H1 (cell line): ENCODE measurements at regions not wholly inside any gene's neighbourhood (a gene's known extent, or its start where the extent isn't known, plus 50 kb on each side); places are given as distances from the start of the nearest gene placed in this dataset.

Experiments used
- CBX5 ChIP-seq: fragments of 300-800, 300-1000 bp; sonication (generic); IDR thresholded peaks from 2 replicates; pipeline ENCODE4 v1.7.1; 2016; ENCODE audit warnings: antibody characterized with exemption, low read length, low read depth
- EGR1 ChIP-seq: IDR thresholded peaks from 2 replicates; pipeline ENCODE4 v1.6.1; 2011; ENCODE audit warnings: low read depth, low read length, borderline replicate concordance
- EZH2 ChIP-seq: fragments of 200-600 bp; sonication (generic); IDR thresholded peaks from 2 replicates; pipeline ENCODE4 v1.7.1; 2012; ENCODE audit warnings: low read depth, mild to moderate bottlenecking, moderate library complexity, low read length, inconsistent platforms; ENCODE audit not compliant: severe bottlenecking
- GABPA ChIP-seq: IDR thresholded peaks from 2 replicates; pipeline ENCODE4 v1.6.1; 2011; ENCODE audit warnings: mild to moderate bottlenecking, low read length, moderate library complexity, borderline replicate concordance; ENCODE audit not compliant: insufficient read depth
- GTF2F1 ChIP-seq: IDR thresholded peaks from 2 replicates; pipeline ENCODE4 v1.6.1; 2012; ENCODE audit warnings: low read depth, low read length, improper control_type of control experiment, borderline replicate concordance
- JUN ChIP-seq: IDR thresholded peaks from 2 replicates; pipeline ENCODE4 v1.6.1; 2011; ENCODE audit warnings: low read depth, mild to moderate bottlenecking, improper control_type of control experiment, low read length
- NANOG ChIP-seq: IDR thresholded peaks from 2 replicates; pipeline ENCODE4 v1.6.1; 2011; ENCODE audit warnings: low read length, low read depth, mild to moderate bottlenecking, inconsistent platforms; ENCODE audit not compliant: insufficient read depth, poor library complexity, severe bottlenecking
- POLR2A ChIP-seq, 2 experiments: IDR thresholded peaks; 1 replicate in 1 of 2; 2 replicates in 1 of 2; pipeline ENCODE4 v1.6.1; 2011; ENCODE audit warnings: low read depth in 2 of 2, low read length in 2 of 2, mild to moderate bottlenecking in 2 of 2; ENCODE audit errors: control extremely low read depth in 1 of 2
- SP4 ChIP-seq: IDR thresholded peaks from 2 replicates; pipeline ENCODE4 v1.6.1; 2012; ENCODE audit warnings: low read length, inconsistent platforms
- TF ChIP-seq, protein P1 (sequence below): IDR thresholded peaks from 2 replicates; pipeline ENCODE4 v1.6.1; 2011; ENCODE audit warnings: low read length, improper control_type of control experiment
- TF ChIP-seq, protein P2 (sequence below), 3 experiments: IDR thresholded peaks; 1 replicate in 2 of 3; 2 replicates in 1 of 3; pipeline versions ENCODE4 v1.5.1 to v1.6.1; 2011; ENCODE audit warnings: low read length in 3 of 3, mild to moderate bottlenecking in 3 of 3, inconsistent platforms in 2 of 3, low read depth in 1 of 3, moderate library complexity in 1 of 3; ENCODE audit not compliant: insufficient read depth in 1 of 3; ENCODE audit errors: control extremely low read depth in 1 of 3

DNA sequence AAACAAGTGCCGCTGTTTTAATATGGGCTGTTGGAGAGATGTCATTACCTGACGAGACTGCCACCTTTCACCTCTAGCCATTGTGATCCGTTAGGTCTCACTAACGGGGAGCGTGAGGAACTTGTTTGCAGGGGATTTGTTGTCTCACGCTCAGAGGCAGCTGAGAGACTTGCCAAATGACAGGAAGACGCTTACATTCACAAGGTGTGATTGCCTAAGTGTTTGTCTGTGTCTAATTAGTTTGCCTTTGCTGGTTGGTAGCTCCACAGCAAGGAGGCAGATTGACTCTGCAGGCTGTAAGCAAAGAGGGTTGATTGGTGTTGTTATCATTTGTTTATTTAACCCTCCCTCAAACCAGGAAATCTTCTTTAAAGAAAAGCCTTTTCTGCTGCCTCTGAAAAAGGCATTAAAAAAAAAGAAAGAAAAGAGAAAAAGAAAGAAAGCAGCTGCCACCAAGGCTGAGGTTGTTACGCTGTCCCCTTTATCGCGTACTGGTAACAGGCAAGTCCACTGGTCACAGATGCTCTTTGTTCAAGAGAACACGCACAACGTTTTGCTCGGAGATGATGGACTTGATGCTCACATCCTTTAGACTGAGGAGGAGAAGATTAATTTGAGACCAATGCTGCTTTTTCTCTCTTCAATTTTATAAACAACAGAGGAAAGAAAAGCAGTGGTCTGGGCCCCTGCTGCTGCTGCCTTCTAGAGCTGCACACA, 203.9 kb downstream of the ZNF326 start:
- no peak for TF ChIP-seq JUN
- TF ChIP-seq POLR2A (IDR thresholded peaks at IDR 0.05; ENCODE audit: control extremely low read depth in 1 of 2, low read depth in 2 of 2, low read length in 2 of 2): no peak
- TF ChIP-seq, protein P1, sequence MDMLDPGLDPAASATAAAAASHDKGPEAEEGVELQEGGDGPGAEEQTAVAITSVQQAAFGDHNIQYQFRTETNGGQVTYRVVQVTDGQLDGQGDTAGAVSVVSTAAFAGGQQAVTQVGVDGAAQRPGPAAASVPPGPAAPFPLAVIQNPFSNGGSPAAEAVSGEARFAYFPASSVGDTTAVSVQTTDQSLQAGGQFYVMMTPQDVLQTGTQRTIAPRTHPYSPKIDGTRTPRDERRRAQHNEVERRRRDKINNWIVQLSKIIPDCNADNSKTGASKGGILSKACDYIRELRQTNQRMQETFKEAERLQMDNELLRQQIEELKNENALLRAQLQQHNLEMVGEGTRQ: no peak
- no peak for TF ChIP-seq EZH2
- no peak for TF ChIP-seq NANOG
- no peak for TF ChIP-seq CBX5
- TF ChIP-seq GTF2F1: no peak
- TF ChIP-seq GABPA: no peak
- no peak for TF ChIP-seq SP4
- TF ChIP-seq, protein P2, sequence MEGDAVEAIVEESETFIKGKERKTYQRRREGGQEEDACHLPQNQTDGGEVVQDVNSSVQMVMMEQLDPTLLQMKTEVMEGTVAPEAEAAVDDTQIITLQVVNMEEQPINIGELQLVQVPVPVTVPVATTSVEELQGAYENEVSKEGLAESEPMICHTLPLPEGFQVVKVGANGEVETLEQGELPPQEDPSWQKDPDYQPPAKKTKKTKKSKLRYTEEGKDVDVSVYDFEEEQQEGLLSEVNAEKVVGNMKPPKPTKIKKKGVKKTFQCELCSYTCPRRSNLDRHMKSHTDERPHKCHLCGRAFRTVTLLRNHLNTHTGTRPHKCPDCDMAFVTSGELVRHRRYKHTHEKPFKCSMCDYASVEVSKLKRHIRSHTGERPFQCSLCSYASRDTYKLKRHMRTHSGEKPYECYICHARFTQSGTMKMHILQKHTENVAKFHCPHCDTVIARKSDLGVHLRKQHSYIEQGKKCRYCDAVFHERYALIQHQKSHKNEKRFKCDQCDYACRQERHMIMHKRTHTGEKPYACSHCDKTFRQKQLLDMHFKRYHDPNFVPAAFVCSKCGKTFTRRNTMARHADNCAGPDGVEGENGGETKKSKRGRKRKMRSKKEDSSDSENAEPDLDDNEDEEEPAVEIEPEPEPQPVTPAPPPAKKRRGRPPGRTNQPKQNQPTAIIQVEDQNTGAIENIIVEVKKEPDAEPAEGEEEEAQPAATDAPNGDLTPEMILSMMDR (IDR thresholded peaks at IDR 0.05; ENCODE audit: control extremely low read depth in 1 of 3, insufficient read depth in 1 of 3, low read depth in 1 of 3, low read length in 3 of 3): no peak
- no peak for TF ChIP-seq EGR1
